HG02870 (cell line): ENCODE measurements at regions not wholly inside any gene's neighbourhood (a gene's known extent, or its start where the extent isn't known, plus 50 kb on each side); places are given as distances from the start of the nearest gene placed in this dataset.

ENCODE experiments used
- ATAC-seq: cut with Tn5 transposase; IDR thresholded peaks from one replicate; pipeline ENCODE4 v1.9.1; 2021; ENCODE audit warnings: mild to moderate bottlenecking, moderate library complexity; ENCODE audit not compliant: unreplicated experiment

- ATAC-seq: no peak
These were observed 250.1 kb downstream of the FAM170A start for GRCh38 chr5:119879446-119879845.

GRCh38 chr5:119895066-119895465 lies 265.7 kb downstream of the FAM170A start:
- ATAC-seq: no peak

- ATAC-seq: no peak
These were observed 267.6 kb downstream of the FAM170A start for GRCh38 chr5:119896826-119897536.

- no peak for ATAC-seq
These were observed 268.4 kb downstream of the FAM170A start for GRCh38 chr5:119897537-119898370.

- no peak for ATAC-seq
These were observed 270.6 kb downstream of the FAM170A start for GRCh38 chr5:119899981-119900380.

- ATAC-seq: no peak
These were observed 273.2 kb downstream of the FAM170A start for GRCh38 chr5:119902593-119902992.

- ATAC-seq: no peak
These were observed 284.1 kb downstream of the FAM170A start for GRCh38 chr5:119913425-119913824.

GRCh38 chr5:119919279-119919678 lies 289.9 kb downstream of the FAM170A start:
- ATAC-seq: no peak

GRCh38 chr5:119926301-119926700 lies 296.9 kb downstream of the FAM170A start:
- ATAC-seq: no peak

GRCh38 chr5:119928974-119929373 lies 299.6 kb downstream of the FAM170A start:
- ATAC-seq: no peak

GRCh38 chr5:119930490-119930889 lies 301.1 kb downstream of the FAM170A start:
- ATAC-seq: no peak

GRCh38 chr5:119943148-119943547 lies 313.8 kb downstream of the FAM170A start:
- ATAC-seq: no peak

GRCh38 chr5:119945691-119946090 lies 316.3 kb downstream of the FAM170A start:
- no peak for ATAC-seq

GRCh38 chr5:119948162-119948561 lies 318.8 kb downstream of the FAM170A start:
- no peak for ATAC-seq

- ATAC-seq: no peak
These were observed 320.2 kb downstream of the FAM170A start for GRCh38 chr5:119949426-119949999.

GRCh38 chr5:119951330-119951934 lies 322.1 kb downstream of the FAM170A start:
- no peak for ATAC-seq

GRCh38 chr5:119953474-119953873 lies 324.1 kb downstream of the FAM170A start:
- ATAC-seq: no peak

- ATAC-seq: no peak
These were observed 324.7 kb downstream of the FAM170A start for GRCh38 chr5:119954106-119954505.

GRCh38 chr5:119961993-119962392 lies 332.6 kb downstream of the FAM170A start:
- ATAC-seq: no peak

GRCh38 chr5:119966028-119966427 lies 336.7 kb downstream of the FAM170A start:
- no peak for ATAC-seq

GRCh38 chr5:119968690-119969089 lies 339.3 kb downstream of the FAM170A start:
- no peak for ATAC-seq
